Ectodermal cell (in vitro differentiated cells): ENCODE measurements at regions not wholly inside any gene's neighbourhood (a gene's known extent, or its start where the extent isn't known, plus 50 kb on each side); places are given as distances from the start of the nearest gene placed in this dataset.

Source experiments
- H3K27ac ChIP-seq: 2 replicates; pipeline ENCODE4 v1.7.0; 2013; ENCODE audit warnings: mild to moderate bottlenecking, low read depth, low read length; ENCODE audit not compliant: insufficient read depth, poor library complexity, severe bottlenecking
- H3K27me3 ChIP-seq: 2 replicates; pipeline ENCODE4 v1.7.0; 2013; ENCODE audit warnings: mild to moderate bottlenecking, low read length; ENCODE audit not compliant: insufficient read depth, control insufficient read depth, poor library complexity, severe bottlenecking
- H3K36me3 ChIP-seq: one replicate; pipeline ENCODE4 v1.7.0; 2013; ENCODE audit warnings: low read length; ENCODE audit not compliant: control insufficient read depth, insufficient read depth
- H3K4me1 ChIP-seq: one replicate; pipeline ENCODE4 v1.7.0; 2013; ENCODE audit warnings: low read length; ENCODE audit not compliant: control insufficient read depth, insufficient read depth
- H3K4me3 ChIP-seq: 2 replicates; pipeline ENCODE4 v1.7.0; 2013; ENCODE audit warnings: low read depth, low read length, control low read depth; ENCODE audit not compliant: insufficient read depth
- H3K9me3 ChIP-seq: 2 replicates; pipeline ENCODE4 v1.7.0; 2013; ENCODE audit warnings: mild to moderate bottlenecking, low read length, moderate library complexity; ENCODE audit not compliant: control insufficient read depth
- WGBS, 2 experiments: methylation state at CpG; one replicate each; pipeline ENCODE4 v1.1.7; 2013; ENCODE audit warnings: missing lambda C conversion rate in 2 of 2; 5-methylcytosine and 5-hydroxymethylcytosine counted together

DNA sequence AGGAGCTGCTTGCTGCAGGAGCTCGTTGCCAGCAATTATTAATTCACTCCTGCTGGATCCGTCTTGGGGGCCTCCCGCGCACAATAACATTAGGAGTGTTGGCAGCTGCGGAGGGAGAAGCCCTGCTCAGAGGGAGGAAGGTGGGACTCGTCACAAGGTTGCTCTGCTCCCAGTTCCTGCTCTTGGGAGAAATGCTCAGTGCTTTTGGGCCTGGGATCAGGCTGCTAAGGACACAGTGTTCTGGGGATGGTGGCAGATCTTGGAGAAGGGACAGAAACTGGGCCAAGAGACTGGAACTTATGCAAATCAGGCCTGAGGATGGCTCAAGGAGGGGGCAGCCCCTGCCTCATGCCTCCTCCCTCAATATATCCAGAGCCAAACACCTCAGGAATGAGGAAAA, 78.9 kb upstream of the OLFM4 start:
- H3K4me3 ChIP-seq, result no peak overlapping the region
- H3K36me3 ChIP-seq, result no peaks in the 10 kb centered on the region
- H3K4me1 ChIP-seq, result peaks cover 12% of the 10 kb centered on the region
- WGBS, 2 experiments, result 83 to 88% methylated on average over 6 of the region's 6 CpGs
- H3K27ac ChIP-seq, result no peak overlapping the region
- no peaks in the 10 kb centered on the region for H3K9me3 ChIP-seq
- H3K27me3 ChIP-seq, result no peaks in the 10 kb centered on the region

DNA sequence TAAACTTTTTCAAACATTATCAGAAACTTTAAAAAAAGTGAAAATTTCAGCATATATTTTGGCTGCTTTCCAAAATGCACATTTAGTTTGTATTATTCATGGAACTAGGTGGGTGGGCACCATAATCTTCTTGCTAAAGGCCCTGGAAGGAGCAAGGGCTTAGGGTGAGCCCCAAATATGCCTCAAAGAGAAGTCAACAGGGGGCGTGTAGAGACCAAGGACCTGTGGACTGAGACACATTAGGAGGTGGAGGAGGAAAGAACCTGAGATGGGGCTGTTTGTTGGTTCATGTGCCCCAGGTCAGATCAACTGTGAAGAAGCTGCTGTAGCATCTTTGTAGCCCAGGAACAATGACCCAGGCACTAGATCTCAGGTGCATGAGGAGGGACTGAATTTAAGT, 79.6 kb upstream of the OLFM4 start:
- WGBS, 2 experiments, result 84 to 88% methylated on average over 1 of the region's 1 CpG

GRCh38 chr13:52947921-52948373, 80.7 kb upstream of the OLFM4 start:
- 67 to 70% methylated on average over 4 of the region's 4 CpGs for WGBS, 2 experiments

More for the DNA sequence above, 79.6 kb upstream of the OLFM4 start:
- Histone ChIP-seq H3K36me3 (no peaks in the 10 kb centered on the region), H3K9me3 (no peaks in the 10 kb centered on the region), H3K27ac (no peak overlapping the region), H3K4me3 (no peak overlapping the region), H3K27me3 (no peaks in the 10 kb centered on the region), H3K4me1 (peaks cover 7% of the 10 kb centered on the region)

GRCh38 chr13:52945348-52945747, 83.3 kb upstream of the OLFM4 start:
- H3K27ac ChIP-seq, result no peak overlapping the region
- no peak overlapping the region for H3K4me3 ChIP-seq
- H3K27me3 ChIP-seq, result no peaks in the 10 kb centered on the region
- WGBS, 2 experiments, result 81% methylated on average over 3 of the region's 3 CpGs
- no peaks in the 10 kb centered on the region for H3K9me3 ChIP-seq
- peaks cover 7% of the 10 kb centered on the region for H3K4me1 ChIP-seq
- no peaks in the 10 kb centered on the region for H3K36me3 ChIP-seq

More at GRCh38 chr13:52947921-52948373, 80.7 kb upstream of the OLFM4 start:
- Histone ChIP-seq H3K4me1 (peaks cover 7% of the 10 kb centered on the region), H3K36me3 (no peaks in the 10 kb centered on the region), H3K27me3 (no peaks in the 10 kb centered on the region), H3K9me3 (no peaks in the 10 kb centered on the region), H3K4me3 (no peak overlapping the region), H3K27ac (no peak overlapping the region)

DNA sequence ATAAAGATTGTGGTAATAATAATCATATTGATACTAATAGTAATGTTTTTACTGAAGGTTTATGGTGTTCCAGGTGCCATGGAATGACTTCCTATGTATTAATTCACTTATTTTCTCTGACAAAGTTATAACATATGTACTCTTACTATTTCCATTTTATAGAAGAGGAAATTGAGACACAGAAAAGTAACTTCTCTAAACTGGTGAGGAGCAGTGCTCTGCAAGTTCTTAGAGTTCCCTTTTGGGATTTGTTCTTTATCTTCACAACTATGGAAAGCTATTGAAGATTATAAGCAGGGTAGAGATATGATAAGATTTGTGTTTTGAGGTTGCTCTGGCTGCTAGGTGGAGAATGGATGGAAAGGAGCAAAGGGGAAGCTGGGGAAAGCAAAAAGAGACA, 83.9 kb upstream of the OLFM4 start:
- Histone ChIP-seq H3K4me3 (no peak overlapping the region), H3K9me3 (no peaks in the 10 kb centered on the region), H3K27me3 (no peaks in the 10 kb centered on the region), H3K4me1 (peaks cover 6% of the 10 kb centered on the region), H3K36me3 (no peaks in the 10 kb centered on the region), H3K27ac (no peak overlapping the region)

- 86 to 87% methylated on average over 3 of the region's 3 CpGs for WGBS, 2 experiments
- H3K27me3 ChIP-seq, result no peaks in the 10 kb centered on the region
Measured at GRCh38 chr13:52938065-52938464, 89.6 kb upstream of the PCDH8 start.

GRCh38 chr13:52936806-52937205, 88.4 kb upstream of the PCDH8 start:
- H3K27me3 ChIP-seq, result no peaks in the 10 kb centered on the region
- H3K4me3 ChIP-seq, result no peak overlapping the region
- WGBS, 2 experiments, result 94 to 96% methylated on average over 2 of the region's 2 CpGs
- peaks cover 10% of the 10 kb centered on the region for H3K4me1 ChIP-seq
- H3K27ac ChIP-seq, result no peak overlapping the region
- no peaks in the 10 kb centered on the region for H3K36me3 ChIP-seq
- no peaks in the 10 kb centered on the region for H3K9me3 ChIP-seq

More at GRCh38 chr13:52938065-52938464, 89.6 kb upstream of the PCDH8 start:
- Histone ChIP-seq H3K4me3 (no peak overlapping the region), H3K36me3 (no peaks in the 10 kb centered on the region), H3K4me1 (peaks cover 4% of the 10 kb centered on the region), H3K9me3 (no peaks in the 10 kb centered on the region), H3K27ac (no peak overlapping the region)

GRCh38 chr13:52934258-52934657, 85.8 kb upstream of the PCDH8 start:
- no peaks in the 10 kb centered on the region for H3K36me3 ChIP-seq
- no peaks in the 10 kb centered on the region for H3K27me3 ChIP-seq
- no peak overlapping the region for H3K4me3 ChIP-seq
- 83 to 87% methylated on average over 7 of the region's 7 CpGs for WGBS, 2 experiments
- H3K27ac ChIP-seq, result no peak overlapping the region
- no peaks in the 10 kb centered on the region for H3K9me3 ChIP-seq
- H3K4me1 ChIP-seq, result peaks cover 24% of the 10 kb centered on the region

GRCh38 chr13:52933547-52934210, 85.2 kb upstream of the PCDH8 start:
- H3K27me3 ChIP-seq, result no peaks in the 10 kb centered on the region
- H3K4me3 ChIP-seq, result no peak overlapping the region
- H3K9me3 ChIP-seq, result no peaks in the 10 kb centered on the region
- 93 to 94% methylated on average over 25 of the region's 25 CpGs for WGBS, 2 experiments
- H3K36me3 ChIP-seq, result no peaks in the 10 kb centered on the region
- no peak overlapping the region for H3K27ac ChIP-seq
- H3K4me1 ChIP-seq, result peaks cover 24% of the 10 kb centered on the region

GRCh38 chr13:52933099-52933498, 84.7 kb upstream of the PCDH8 start:
- H3K4me3 ChIP-seq, result no peak overlapping the region
- H3K4me1 ChIP-seq, result peaks cover 24% of the 10 kb centered on the region
- no peaks in the 10 kb centered on the region for H3K36me3 ChIP-seq
- no peak overlapping the region for H3K27ac ChIP-seq
- 81 to 85% methylated on average over 7 of the region's 7 CpGs for WGBS, 2 experiments
- no peaks in the 10 kb centered on the region for H3K9me3 ChIP-seq
- H3K27me3 ChIP-seq, result no peaks in the 10 kb centered on the region
